Caki2 (cell line): ENCODE measurements at regions not wholly inside any gene's neighbourhood (a gene's known extent, or its start where the extent isn't known, plus 50 kb on each side); places are given as distances from the start of the nearest gene placed in this dataset.

Experiments
- DNase-seq: peaks from one replicate; pipeline ENCODE4 v3.0.0-alpha.2; 2015; ENCODE audit warnings: low read depth
- in situ Hi-C: cut with HindIII; loops from 2 replicates; pipeline ENCODE4 v1.10.0; 2016; ENCODE audit warnings: low sequenced_read_pairs, low pct_unique_long_range_greater_than_20kb, mixed read lengths

- in situ Hi-C loops: no loop called here
- DNase-seq: no peak
Observed at GRCh38 chrX:96311366-96311765, 373.3 kb upstream of the DIAPH2 start.

- peak; percentile 71 for DNase-seq
Observed at GRCh38 chrX:96314985-96315384, 369.7 kb upstream of the DIAPH2 start.

GRCh38 chrX:96361844-96362243, 322.8 kb upstream of the DIAPH2 start:
- no peak for DNase-seq
- in situ Hi-C loops: no loop called here

More at GRCh38 chrX:96314985-96315384, 369.7 kb upstream of the DIAPH2 start:
- in situ Hi-C loops: no loop called here

GRCh38 chrX:96372313-96373046, 312.2 kb upstream of the DIAPH2 start:
- in situ Hi-C loops: no loop called here
- peak; percentile 25 for DNase-seq

- in situ Hi-C loops: no loop called here
- no peak for DNase-seq
Observed at GRCh38 chrX:96373047-96373355, 311.6 kb upstream of the DIAPH2 start.

GRCh38 chrX:96376266-96376665, 308.4 kb upstream of the DIAPH2 start:
- in situ Hi-C loops: no loop called here
- DNase-seq: no peak

- DNase-seq: no peak
- in situ Hi-C loops: no loop called here
Observed at GRCh38 chrX:96379951-96380350, 304.7 kb upstream of the DIAPH2 start.

- in situ Hi-C loops: no loop called here
- DNase-seq: no peak
Observed at GRCh38 chrX:96382018-96382417, 302.6 kb upstream of the DIAPH2 start.

GRCh38 chrX:96383428-96383827, 301.2 kb upstream of the DIAPH2 start:
- in situ Hi-C loops: no loop called here
- no peak for DNase-seq

GRCh38 chrX:96386325-96386724, 298.3 kb upstream of the DIAPH2 start:
- no peak for DNase-seq
- in situ Hi-C loops: no loop called here

- DNase-seq: no peak
Observed at GRCh38 chrX:96386981-96387380, 297.7 kb upstream of the DIAPH2 start.

GRCh38 chrX:96387801-96388200, 296.8 kb upstream of the DIAPH2 start:
- DNase-seq: no peak
- in situ Hi-C loops: no loop called here

More at GRCh38 chrX:96386981-96387380, 297.7 kb upstream of the DIAPH2 start:
- in situ Hi-C loops: no loop called here

GRCh38 chrX:96389281-96390047, 295.2 kb upstream of the DIAPH2 start:
- no peak for DNase-seq
- in situ Hi-C loops: no loop called here

- in situ Hi-C loops: no loop called here
- no peak for DNase-seq
Observed at GRCh38 chrX:96394598-96394997, 290.0 kb upstream of the DIAPH2 start.

- no peak for DNase-seq
- in situ Hi-C loops: no loop called here
Observed at GRCh38 chrX:96403446-96403845, 281.2 kb upstream of the DIAPH2 start.

GRCh38 chrX:96405842-96406241, 278.8 kb upstream of the DIAPH2 start:
- in situ Hi-C loops: no loop called here
- DNase-seq: no peak

- in situ Hi-C loops: no loop called here
Observed at GRCh38 chrX:96407072-96407471, 277.6 kb upstream of the DIAPH2 start.

GRCh38 chrX:96407501-96407900, 277.1 kb upstream of the DIAPH2 start:
- in situ Hi-C loops: no loop called here
- DNase-seq: peak; percentile 8

More at GRCh38 chrX:96407072-96407471, 277.6 kb upstream of the DIAPH2 start:
- no peak for DNase-seq

GRCh38 chrX:96407981-96408380, 276.7 kb upstream of the DIAPH2 start:
- in situ Hi-C loops: no loop called here

GRCh38 chrX:96410927-96411326, 273.7 kb upstream of the DIAPH2 start:
- in situ Hi-C loops: no loop called here
- DNase-seq: no peak

More at GRCh38 chrX:96407981-96408380, 276.7 kb upstream of the DIAPH2 start:
- DNase-seq: no peak
